Muscle of back (tissue), 3 donors: ENCODE measurements at regions not wholly inside any gene's neighbourhood (a gene's known extent, or its start where the extent isn't known, plus 50 kb on each side); places are given as distances from the start of the nearest gene placed in this dataset.
"Not testable (repeated sequence)": the region's sequence is repeated elsewhere in the genome, so short reads cannot be mapped to it uniquely, and the experiment has no call there.

Experiments
- DNase-seq, 3 donors: peaks; one replicate each; pipeline versions ENCODE4 v3.0.0 to v3.0.0-alpha.2; 2013

GRCh38 chr4:138622362-138622761 is 380.2 kb upstream of the SLC7A11 start:
- DNase-seq = not testable (repeated sequence)

GRCh38 chr4:138616775-138617174 is 374.6 kb upstream of the SLC7A11 start:
- no peak for DNase-seq

DNA sequence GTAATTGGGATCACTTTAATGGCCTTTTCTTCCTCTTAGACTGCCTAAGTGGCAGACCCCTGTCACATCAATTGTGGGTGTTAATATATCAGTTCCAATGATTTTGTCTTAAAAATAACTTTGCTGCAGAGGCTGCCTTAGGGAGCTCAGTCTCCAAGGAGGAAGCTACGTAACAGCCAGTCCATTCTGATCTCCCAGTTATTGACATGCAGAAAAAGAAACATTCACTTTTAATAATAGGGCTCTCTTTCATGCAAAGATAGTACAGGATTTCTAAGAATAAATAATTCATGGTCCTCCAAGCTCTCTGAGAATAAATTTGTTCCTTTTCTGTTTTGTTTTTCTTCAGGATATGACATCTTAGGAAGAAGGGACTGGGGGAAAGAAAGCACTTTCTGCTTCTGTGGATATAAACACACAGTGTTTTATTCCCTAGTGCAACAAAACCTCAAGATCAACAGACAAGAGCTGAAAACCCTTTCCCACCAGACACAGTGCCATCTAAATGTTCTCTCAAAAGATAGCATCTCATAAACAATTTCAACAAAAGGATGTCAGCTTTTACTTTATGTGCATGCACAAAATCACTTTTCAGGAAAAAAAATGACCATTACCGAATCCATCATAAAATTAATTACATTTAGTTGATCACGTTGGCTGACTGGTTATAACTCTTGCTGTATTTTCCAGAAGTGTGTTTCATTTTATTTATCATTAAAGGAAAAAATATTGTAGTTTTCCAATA is 372.4 kb upstream of the SLC7A11 start:
- no peak for DNase-seq

GRCh38 chr4:138612428-138612827 is 370.3 kb upstream of the SLC7A11 start:
- DNase-seq = no peak

GRCh38 chr4:138611721-138612120 is 369.6 kb upstream of the SLC7A11 start:
- no peak for DNase-seq

- DNase-seq = no peak
Observed at GRCh38 chr4:138611017-138611416, 368.9 kb upstream of the SLC7A11 start.

DNA sequence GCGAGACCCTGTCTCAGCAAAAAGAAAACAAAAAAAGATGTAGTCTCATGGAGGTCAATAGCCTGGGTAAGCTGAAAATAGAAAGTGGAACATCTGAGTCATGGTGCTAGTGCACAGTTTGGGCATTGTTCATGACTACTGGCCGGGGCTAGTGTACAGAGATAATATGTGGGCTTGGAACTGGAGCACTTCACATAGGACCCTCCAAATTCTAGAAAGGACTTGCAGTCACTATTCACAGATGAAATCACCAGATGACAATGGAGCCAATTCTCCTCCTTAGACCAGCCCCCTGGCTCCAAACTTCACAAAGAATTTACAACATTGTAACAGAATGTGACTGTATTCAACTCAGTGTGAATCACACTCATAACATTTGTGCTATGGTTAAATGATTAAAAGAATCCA is 367.8 kb upstream of the SLC7A11 start:
- DNase-seq = peak; percentile 47 to 68 (median 63)

DNA sequence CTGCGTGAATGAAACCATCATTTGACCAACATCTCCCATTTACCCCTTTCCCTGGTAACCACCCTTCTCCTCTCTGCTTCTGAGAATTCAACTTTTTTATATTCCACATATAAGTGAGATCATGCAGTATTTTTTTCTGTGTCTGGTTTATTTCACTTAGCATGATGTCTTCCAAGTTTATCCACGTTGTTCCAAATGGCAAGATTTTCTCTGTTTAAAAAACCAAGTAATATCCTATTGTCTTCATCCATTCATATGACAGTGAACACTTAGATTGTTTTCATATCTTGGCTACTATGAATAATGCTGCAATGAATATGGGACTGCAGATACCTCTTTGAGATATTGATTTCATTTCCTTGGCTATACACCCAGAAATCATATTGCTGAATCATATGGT is 362.4 kb upstream of the SLC7A11 start:
- peak in 1 of 3 donors; percentile 24 for DNase-seq

- DNase-seq = no peak
Observed at GRCh38 chr4:138602664-138603063, 360.5 kb upstream of the SLC7A11 start.

- no peak for DNase-seq
Observed at GRCh38 chr4:138599965-138600364, 357.8 kb upstream of the SLC7A11 start.

GRCh38 chr4:138598226-138598625 is 356.1 kb upstream of the SLC7A11 start:
- DNase-seq = peak in 2 of 3 donors; percentile 44 to 78

DNA sequence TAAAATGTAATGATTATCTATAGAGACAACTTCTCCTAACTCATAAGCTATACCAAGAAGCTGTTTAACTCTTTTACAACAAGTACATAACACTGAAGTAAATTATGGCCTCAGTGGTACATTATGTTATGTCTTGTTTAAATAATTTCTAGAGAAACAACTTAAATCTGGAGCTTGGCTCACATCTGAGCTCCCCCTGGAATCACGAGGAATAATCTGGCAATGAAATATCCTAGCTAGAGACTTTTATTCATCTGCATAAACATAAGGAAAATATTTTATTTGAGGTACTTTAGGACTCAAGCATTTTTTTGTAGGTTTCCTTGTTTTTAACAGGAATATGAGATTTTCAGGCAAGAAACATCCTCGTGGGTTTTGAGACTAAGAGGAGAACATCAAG is 354.7 kb upstream of the SLC7A11 start:
- DNase-seq = peak; percentile 69 to 91 (median 71)

GRCh38 chr4:138595731-138596460 is 353.7 kb upstream of the SLC7A11 start:
- peak; percentile 87 to 95 (median 91) for DNase-seq

DNA sequence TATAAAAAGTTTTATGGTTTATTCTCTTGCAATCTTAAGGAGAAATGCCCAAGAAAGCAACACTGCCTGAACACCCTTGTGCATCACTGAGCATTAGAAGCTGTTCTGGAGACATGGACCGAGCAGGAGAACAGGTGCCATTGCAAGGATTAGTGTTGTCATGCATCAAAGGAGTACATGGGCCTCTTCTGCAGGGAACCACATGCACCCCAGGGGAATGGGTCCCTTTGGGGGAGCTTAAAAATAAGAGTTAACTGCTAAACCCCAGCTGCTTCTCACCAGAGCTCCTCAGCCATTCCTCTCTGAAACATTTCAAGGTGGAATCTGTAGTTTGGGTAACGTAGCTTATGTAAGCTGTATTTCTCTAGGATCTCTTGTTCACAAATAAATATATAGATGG is 353.0 kb upstream of the SLC7A11 start:
- no peak for DNase-seq

DNA sequence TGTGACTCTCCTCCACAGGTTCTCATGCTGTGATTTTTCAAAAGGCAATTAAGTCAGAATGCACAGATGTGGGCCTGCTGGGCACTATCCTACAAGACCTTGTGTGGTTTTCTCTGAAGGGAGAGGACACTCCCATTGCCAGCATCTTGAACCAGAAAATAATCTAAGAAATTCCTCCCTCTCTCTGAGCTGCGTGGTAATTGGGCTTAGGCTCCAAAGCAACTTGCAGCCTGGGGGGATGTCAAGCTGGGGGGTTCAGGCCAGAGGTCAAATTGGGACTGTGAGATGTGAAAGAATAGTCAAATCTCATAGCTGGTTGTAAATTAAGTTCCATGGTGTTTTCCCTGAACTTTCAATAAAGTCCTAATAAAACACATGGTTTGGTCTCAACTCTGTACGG is 350.6 kb upstream of the SLC7A11 start:
- no peak for DNase-seq

DNA sequence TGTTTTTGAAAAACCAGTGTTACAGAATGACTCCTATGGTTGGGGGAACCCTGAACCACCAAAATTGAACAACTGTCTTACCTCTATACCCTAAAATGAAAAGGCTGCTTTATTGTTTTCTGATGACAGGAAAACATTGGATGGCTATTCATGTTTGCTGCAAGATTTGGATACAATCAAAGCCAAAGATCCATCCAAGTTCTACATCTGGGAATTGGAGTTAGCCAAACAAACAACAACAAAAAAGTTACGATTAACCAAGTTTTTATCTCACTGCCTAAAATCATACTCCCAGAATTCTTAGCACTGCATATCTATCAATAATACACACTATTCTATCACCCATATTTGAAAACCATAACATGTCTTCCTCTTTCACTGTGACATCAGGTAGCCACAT is 349.7 kb upstream of the SLC7A11 start:
- peak in 1 of 3 donors; percentile 69 for DNase-seq

- no peak for DNase-seq
Observed at GRCh38 chr4:138588501-138588900, 346.4 kb upstream of the SLC7A11 start.

DNA sequence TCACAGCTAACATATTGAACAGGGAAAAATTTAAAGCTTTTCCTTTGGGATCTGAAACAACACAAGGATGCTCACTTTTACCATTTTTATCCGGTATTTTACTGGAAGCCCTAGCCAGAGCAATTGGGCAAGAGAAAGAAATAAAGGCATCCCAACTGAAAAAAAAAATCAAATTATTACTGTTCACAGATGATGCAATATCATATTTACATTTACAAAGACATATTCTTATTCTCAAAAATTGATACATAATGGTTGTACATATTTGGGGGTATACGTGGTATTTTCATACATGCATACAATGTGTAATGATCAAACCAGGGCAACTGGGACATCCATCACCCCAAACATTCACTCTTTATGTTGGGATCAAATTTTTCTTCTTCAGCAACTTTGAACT is 337.0 kb upstream of the SLC7A11 start:
- no peak for DNase-seq

GRCh38 chr4:138577826-138578225 is 335.7 kb upstream of the SLC7A11 start:
- not testable (repeated sequence) for DNase-seq

GRCh38 chr4:138577145-138577544 is 335.0 kb upstream of the SLC7A11 start:
- no peak for DNase-seq

DNA sequence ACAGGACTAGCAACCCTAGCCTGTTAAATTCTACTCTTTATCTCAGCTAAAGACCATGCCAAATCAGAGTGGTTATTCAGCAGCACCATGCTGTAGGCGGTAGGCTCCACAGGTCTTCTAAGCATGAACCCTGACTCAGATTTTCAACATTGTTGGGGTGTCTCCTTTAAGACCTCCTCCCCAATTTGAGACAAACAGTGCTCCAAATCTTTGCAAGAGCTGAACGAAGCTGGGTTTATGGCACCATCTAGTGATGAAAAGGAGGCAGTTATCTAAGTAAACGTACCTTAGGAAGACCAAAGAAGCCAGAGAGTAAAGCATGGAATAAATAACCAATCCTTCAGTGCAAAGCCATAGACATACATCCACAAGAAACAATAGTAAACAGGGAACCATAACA is 334.5 kb upstream of the SLC7A11 start:
- DNase-seq = no peak

DNA sequence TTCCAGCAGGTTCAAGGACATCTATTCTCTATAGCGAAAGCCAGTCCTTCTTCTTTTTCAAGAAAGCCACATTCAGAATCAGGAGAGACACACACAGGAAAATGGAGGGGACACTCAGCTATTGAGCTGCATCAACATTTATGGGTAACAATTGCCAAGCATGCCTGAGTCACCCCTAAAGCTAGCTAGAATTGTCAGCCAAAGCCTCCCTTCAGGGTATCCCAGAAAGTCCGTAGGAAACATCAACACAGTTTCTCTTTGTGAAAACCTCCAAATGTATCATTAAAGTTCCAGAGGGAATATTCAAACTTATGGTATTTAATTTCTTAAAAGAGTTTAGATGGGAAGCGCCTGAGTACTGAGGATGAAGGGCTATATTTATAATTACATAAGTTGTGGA is 331.1 kb upstream of the SLC7A11 start:
- DNase-seq = peak in 2 of 3 donors; percentile 36 to 51

DNA sequence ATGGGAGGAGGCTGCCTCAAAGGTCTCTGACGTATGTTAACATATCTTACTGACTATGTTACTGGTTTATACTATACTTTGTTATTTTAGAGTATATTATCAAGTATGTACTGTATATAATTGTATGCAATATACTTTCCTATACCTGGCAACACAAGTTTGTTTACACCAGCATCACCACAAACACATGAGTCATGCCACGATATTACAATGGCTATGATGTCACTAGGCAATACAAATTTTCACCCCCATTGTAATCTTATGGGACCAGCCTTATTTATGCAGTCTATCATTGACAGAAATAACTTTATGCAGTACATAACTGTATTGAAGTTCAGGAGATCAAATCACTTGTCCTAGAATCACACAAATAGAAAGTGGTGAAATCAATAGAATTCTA is 329.9 kb upstream of the SLC7A11 start:
- DNase-seq = no peak
